D721Med (cell line): ENCODE measurements at regions not wholly inside any gene's neighbourhood (a gene's known extent, or its start where the extent isn't known, plus 50 kb on each side); places are given as distances from the start of the nearest gene placed in this dataset.

Source experiments
- DNase-seq: peaks from one replicate; pipeline ENCODE4 v3.0.0; 2011; ENCODE audit warnings: low spot score; ENCODE audit not compliant: insufficient read length
- FAIRE-seq: peaks from 2 replicates; lab custom pipeline; 2011; peaks lifted over from hg19 to GRCh38; lab: Jason Lieb, UNC
- TF ChIP-seq, protein P1 (sequence below): IDR thresholded peaks from 2 replicates; pipeline ENCODE4 v1.5.1; 2012; ENCODE audit warnings: mild to moderate bottlenecking, control low read depth; ENCODE audit not compliant: insufficient read depth; ENCODE audit errors: missing control alignments

- TF ChIP-seq, protein P1, sequence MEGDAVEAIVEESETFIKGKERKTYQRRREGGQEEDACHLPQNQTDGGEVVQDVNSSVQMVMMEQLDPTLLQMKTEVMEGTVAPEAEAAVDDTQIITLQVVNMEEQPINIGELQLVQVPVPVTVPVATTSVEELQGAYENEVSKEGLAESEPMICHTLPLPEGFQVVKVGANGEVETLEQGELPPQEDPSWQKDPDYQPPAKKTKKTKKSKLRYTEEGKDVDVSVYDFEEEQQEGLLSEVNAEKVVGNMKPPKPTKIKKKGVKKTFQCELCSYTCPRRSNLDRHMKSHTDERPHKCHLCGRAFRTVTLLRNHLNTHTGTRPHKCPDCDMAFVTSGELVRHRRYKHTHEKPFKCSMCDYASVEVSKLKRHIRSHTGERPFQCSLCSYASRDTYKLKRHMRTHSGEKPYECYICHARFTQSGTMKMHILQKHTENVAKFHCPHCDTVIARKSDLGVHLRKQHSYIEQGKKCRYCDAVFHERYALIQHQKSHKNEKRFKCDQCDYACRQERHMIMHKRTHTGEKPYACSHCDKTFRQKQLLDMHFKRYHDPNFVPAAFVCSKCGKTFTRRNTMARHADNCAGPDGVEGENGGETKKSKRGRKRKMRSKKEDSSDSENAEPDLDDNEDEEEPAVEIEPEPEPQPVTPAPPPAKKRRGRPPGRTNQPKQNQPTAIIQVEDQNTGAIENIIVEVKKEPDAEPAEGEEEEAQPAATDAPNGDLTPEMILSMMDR: no peak
- no peak for DNase-seq
- no peak for FAIRE-seq
Measured at GRCh38 chr3:68162644-68163043, 508.2 kb upstream of the SUCLG2 start.

DNA sequence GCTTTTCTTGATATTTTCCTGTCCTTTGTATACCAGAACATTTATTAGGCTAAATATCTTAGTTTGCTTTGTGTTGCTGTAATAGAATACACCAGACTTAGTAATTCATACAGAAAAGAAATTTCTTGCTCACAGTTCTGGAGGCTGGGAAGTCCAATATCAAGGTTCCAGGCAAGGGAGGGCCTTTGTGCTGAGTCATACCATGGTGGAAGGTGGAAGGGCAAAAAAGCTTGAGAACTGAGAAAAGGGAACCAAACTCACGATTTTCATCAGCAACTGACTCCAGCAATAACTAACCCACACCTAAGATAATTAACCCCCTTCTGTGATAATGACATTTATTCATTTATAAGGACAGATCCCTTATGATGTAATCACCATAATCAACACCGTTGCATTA, 496.9 kb upstream of the SUCLG2 start:
- TF ChIP-seq, protein P1: no peak
- FAIRE-seq: no peak
- no peak for DNase-seq

DNA sequence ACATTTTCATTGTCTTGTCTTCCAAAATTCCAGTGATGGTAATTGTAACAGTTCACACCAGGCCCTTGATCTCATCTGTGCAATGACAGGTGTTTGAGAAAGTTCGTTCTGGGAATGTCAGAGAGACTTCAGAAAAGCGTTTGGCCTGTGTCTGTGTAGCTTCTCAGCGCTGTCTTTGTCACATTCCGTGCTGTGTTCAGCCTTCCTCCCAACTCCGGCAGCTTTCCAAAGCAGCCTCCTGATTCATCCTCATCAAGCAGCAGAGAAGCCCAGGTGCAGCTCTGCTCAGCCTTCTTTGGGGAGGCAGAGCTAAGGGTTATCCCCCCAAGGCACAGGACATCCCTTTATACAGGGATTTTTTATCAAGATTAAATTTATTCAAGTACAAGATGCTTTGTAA, 494.0 kb upstream of the SUCLG2 start:
- TF ChIP-seq, protein P1: no peak
- no peak for FAIRE-seq
- no peak for DNase-seq

GRCh38 chr3:68142441-68142840, 488.0 kb upstream of the SUCLG2 start:
- TF ChIP-seq, protein P1: no peak
- DNase-seq (no peak), FAIRE-seq (no peak)

DNA sequence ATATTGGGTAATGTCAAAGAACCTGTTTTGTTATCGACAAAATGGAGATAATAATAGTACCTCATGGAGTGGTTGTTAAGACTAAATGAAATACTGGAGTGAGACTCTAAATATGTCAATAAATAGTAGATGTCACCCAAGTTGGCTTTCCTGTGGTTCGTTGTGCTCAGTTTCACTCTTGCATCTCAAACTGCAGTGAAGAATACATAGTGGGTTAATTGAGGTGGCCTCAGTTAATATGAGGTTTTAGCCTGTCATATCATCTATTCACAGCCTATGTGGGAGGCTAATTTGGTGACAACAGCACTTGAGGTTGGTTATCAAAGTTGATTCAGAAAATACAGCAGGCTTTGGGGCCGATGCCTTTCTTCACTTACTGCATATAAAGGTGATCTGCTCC, 485.5 kb upstream of the SUCLG2 start:
- FAIRE-seq (no peak), DNase-seq (no peak)
- TF ChIP-seq, protein P1: no peak

DNA sequence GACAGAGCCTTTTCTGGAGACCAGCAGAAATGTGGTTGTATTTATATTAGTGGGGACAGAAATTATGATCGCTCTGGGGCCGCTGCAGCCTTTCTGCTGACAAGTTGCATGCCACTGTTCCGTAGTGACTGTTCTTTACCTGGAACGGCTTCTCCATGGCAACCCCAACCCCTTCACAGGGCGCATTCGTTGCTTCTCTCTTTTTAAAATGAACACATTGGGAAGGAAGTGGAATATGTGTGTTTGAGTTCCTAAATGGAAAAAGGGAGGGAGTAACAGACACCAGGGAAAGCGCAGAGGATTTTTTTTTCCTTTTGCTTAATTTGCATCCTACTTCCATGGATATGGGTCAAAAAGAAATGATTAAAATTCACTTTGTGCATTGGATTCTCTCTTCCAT, 482.0 kb upstream of the SUCLG2 start:
- TF ChIP-seq, protein P1: no peak
- FAIRE-seq (no peak), DNase-seq (no peak)

DNA sequence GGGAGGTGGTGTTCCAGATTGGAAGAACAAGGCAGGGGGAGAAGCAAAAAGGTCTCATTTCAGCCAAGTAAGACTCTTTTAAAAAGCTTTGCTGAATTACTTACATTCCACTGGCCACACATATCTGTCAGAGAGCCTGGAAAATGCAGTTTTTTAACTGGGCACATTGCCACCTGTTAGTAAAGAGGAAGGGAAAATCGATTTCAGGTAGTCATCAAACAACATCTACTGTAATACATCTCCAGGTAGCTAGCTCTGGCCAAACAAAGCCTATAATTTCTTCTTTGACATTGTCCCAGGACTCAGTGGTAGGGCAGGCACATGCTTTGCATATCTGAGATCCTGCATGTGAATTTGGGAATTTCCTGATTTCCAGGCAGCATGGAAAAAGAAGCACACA, 480.7 kb upstream of the SUCLG2 start:
- DNase-seq (no peak), FAIRE-seq (no peak)
- TF ChIP-seq, protein P1: no peak
